ENCODE measurements at regions not wholly inside any gene's neighbourhood (a gene's known extent, or its start where the extent isn't known, plus 50 kb on each side); places are given as distances from the start of the nearest gene placed in this dataset.

DNA sequence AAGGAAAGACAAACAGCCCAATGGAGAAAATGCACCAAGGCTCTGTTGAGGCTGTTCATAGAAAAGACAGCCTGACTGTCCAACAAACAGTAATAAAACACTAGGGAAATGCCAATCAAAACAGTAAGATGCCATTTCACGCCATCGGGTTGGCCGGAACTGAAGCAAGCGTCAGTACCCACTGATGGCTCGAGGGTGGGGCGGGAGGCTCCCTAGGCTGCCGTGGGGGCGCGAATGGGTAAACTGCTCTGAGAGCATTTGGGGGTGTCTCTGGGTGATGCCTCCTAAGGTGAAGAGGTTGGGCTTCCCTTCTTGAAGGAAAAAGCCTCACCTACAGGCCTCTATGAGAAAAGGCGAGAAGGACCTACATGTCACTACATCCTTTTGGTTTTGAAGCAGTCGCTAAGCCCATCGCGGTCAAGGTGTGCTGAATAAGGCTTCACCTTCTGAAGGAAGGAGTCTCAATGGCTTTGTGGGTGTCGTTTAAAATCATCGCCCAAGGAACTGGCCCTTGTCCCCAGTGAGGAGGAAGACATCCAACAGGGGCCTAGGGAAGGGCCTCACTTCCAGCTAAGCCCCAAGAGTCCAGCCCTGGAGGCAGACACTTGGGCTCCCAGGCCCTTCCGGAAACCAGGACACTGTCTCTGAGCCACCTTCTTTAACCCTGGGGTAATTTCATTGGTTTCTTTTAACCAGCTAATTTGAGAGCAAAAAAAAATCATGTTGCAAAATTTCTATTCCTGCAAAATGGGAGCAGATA, 98.5 kb upstream of the PPP2R2D start:
- Histone ChIP-seq H3K27me3 (ENCODE audit: control insufficient read depth in 3 of 3, insufficient read depth in 3 of 3, low read length in 2 of 3) (no peaks in the 10 kb centered on the region), H3K4me1 (ENCODE audit: control insufficient read depth in 5 of 5, insufficient read depth in 5 of 5, low read length in 5 of 5) (peaks cover 0 to 4% (median 0%) of the 10 kb centered on the region in 5 donors), H3K27ac (ENCODE audit: low read depth in 1 of 2, low read length in 1 of 2) (no peak overlapping the region), H3K9me3 (ENCODE audit: control insufficient read depth in 4 of 4, insufficient read depth in 3 of 4, low read length in 3 of 4) (peaks cover 0 to 17% (median 7%) of the 10 kb centered on the region in 4 donors), H3K9ac (ENCODE audit: insufficient read depth in 1 of 2, low read length in 2 of 2) (no peak overlapping the region), H3K36me3 (ENCODE audit: control insufficient read depth in 4 of 4, insufficient read depth in 4 of 4, low read length in 4 of 4) (no peaks in the 10 kb centered on the region), H3K4me3 (no peak overlapping the region)
- ATAC-seq (ENCODE audit: insufficient read depth, low FRiP score) (no peak), DNase-seq (no peak)
- TF ChIP-seq CTCF (IDR thresholded peaks at IDR 0.05; ENCODE audit: control extremely low read depth, extremely low read depth), result no peak
- 94 to 96% methylated on average over 16 of the region's 16 CpGs for WGBS, 2 donors

GRCh38 chr10:131802996-131803395, 97.8 kb upstream of the PPP2R2D start:
- no peak overlapping the region for H3K27ac ChIP-seq (ENCODE audit: low read depth in 1 of 2, low read length in 1 of 2)
- H3K4me1 ChIP-seq (ENCODE audit: control insufficient read depth in 5 of 5, insufficient read depth in 5 of 5, low read length in 5 of 5), result peaks cover 0 to 4% (median 0%) of the 10 kb centered on the region in 5 donors
- no peaks in the 10 kb centered on the region for H3K27me3 ChIP-seq (ENCODE audit: control insufficient read depth in 3 of 3, insufficient read depth in 3 of 3, low read length in 2 of 3)
- TF ChIP-seq CTCF (IDR thresholded peaks at IDR 0.05; ENCODE audit: control extremely low read depth, extremely low read depth), result no peak
- WGBS, 2 donors, result 61 to 62% methylated on average over 13 of the region's 13 CpGs
- no peaks in the 10 kb centered on the region for H3K36me3 ChIP-seq (ENCODE audit: control insufficient read depth in 4 of 4, insufficient read depth in 4 of 4, low read length in 4 of 4)
- no peak overlapping the region for H3K4me3 ChIP-seq
- no peak overlapping the region for H3K9ac ChIP-seq (ENCODE audit: insufficient read depth in 1 of 2, low read length in 2 of 2)
- DNase-seq, result peak in 1 of 3 donors; percentile 8
- peaks cover 0 to 12% (median 7%) of the 10 kb centered on the region in 4 donors for H3K9me3 ChIP-seq (ENCODE audit: control insufficient read depth in 4 of 4, insufficient read depth in 3 of 4, low read length in 3 of 4)
- no peak for ATAC-seq (ENCODE audit: insufficient read depth, low FRiP score)

- H3K27me3 ChIP-seq (ENCODE audit: control insufficient read depth in 3 of 3, insufficient read depth in 3 of 3, low read length in 2 of 3), result no peaks in the 10 kb centered on the region
- no peak overlapping the region for H3K9ac ChIP-seq (ENCODE audit: insufficient read depth in 1 of 2, low read length in 2 of 2)
- no peaks in the 10 kb centered on the region for H3K36me3 ChIP-seq (ENCODE audit: control insufficient read depth in 4 of 4, insufficient read depth in 4 of 4, low read length in 4 of 4)
- no peak for ATAC-seq (ENCODE audit: insufficient read depth, low FRiP score)
- H3K4me3 ChIP-seq, result no peak overlapping the region
- 77 to 79% methylated on average over 9 of the region's 9 CpGs for WGBS, 2 donors
- peaks cover 0 to 10% (median 7%) of the 10 kb centered on the region in 4 donors for H3K9me3 ChIP-seq (ENCODE audit: control insufficient read depth in 4 of 4, insufficient read depth in 3 of 4, low read length in 3 of 4)
- no peak overlapping the region for H3K27ac ChIP-seq (ENCODE audit: low read depth in 1 of 2, low read length in 1 of 2)
- TF ChIP-seq CTCF (IDR thresholded peaks at IDR 0.05; ENCODE audit: control extremely low read depth, extremely low read depth), result no peak
- H3K4me1 ChIP-seq (ENCODE audit: control insufficient read depth in 5 of 5, insufficient read depth in 5 of 5, low read length in 5 of 5), result peaks cover 0 to 4% (median 0%) of the 10 kb centered on the region in 5 donors
- peak in 1 of 3 donors; percentile 35 for DNase-seq
Observed at GRCh38 chr10:131803860-131804425, 96.9 kb upstream of the PPP2R2D start.
